ENCODE measurements at regions not wholly inside any gene's neighbourhood (a gene's known extent, or its start where the extent isn't known, plus 50 kb on each side); places are given as distances from the start of the nearest gene placed in this dataset.

GRCh38 chr10:80871083-80871482 lies 333.4 kb downstream of the SH2D4B start:
- TF ChIP-seq POLR2AphosphoS5 (IDR thresholded peaks at IDR 0.05; ENCODE audit: low read depth) (no peak), CTCF (IDR thresholded peaks at IDR 0.05; ENCODE audit: insufficient read depth, low read length) (no peak), SPI1 (IDR thresholded peaks at IDR 0.05; ENCODE audit: borderline replicate concordance, low read depth) (no peak)

Measured in HL-60 (cell line).